ENCODE measurements at regions not wholly inside any gene's neighbourhood (a gene's known extent, or its start where the extent isn't known, plus 50 kb on each side); places are given as distances from the start of the nearest gene placed in this dataset.

DNA sequence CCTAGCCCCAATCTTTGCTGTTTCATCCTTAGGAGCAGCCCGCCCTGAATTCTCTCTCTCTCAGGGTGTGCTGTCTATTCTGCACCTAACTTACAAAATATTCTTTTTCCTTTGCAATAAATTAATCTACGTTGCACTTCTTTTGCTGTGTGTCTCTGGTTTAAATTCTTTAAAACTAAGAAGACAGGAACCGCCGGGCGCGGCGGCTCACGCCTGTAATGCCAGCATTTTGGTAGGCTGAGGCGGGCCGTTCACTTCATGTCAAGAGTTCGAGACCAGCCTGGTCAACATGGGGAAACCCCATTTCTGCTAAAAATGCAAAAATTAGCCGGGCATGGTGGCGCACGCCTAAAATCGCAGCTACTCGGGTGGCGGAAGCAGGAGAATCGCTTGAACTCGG lies 148.5 kb upstream of the PRSS16 start:
- TF ChIP-seq, protein P1, sequence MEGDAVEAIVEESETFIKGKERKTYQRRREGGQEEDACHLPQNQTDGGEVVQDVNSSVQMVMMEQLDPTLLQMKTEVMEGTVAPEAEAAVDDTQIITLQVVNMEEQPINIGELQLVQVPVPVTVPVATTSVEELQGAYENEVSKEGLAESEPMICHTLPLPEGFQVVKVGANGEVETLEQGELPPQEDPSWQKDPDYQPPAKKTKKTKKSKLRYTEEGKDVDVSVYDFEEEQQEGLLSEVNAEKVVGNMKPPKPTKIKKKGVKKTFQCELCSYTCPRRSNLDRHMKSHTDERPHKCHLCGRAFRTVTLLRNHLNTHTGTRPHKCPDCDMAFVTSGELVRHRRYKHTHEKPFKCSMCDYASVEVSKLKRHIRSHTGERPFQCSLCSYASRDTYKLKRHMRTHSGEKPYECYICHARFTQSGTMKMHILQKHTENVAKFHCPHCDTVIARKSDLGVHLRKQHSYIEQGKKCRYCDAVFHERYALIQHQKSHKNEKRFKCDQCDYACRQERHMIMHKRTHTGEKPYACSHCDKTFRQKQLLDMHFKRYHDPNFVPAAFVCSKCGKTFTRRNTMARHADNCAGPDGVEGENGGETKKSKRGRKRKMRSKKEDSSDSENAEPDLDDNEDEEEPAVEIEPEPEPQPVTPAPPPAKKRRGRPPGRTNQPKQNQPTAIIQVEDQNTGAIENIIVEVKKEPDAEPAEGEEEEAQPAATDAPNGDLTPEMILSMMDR (IDR thresholded peaks at IDR 0.05; ENCODE audit: unreplicated experiment), result no peak
- H3K4me3 Mint-ChIP-seq, result no peak overlapping the region
- H3K27ac Mint-ChIP-seq, result no peak overlapping the region
- no peak for DNase-seq (ENCODE audit: low spot score in 2 of 2, unreplicated experiment in 2 of 2)
- H3K9me3 Mint-ChIP-seq, result peaks cover 3% of the 10 kb centered on the region
- peaks cover 49% of the 10 kb centered on the region for H3K27me3 Mint-ChIP-seq (ENCODE audit: low read depth)
- H3K4me1 Mint-ChIP-seq, result peaks cover 7% of the 10 kb centered on the region
- H3K36me3 Mint-ChIP-seq, result no peaks in the 10 kb centered on the region

DNA sequence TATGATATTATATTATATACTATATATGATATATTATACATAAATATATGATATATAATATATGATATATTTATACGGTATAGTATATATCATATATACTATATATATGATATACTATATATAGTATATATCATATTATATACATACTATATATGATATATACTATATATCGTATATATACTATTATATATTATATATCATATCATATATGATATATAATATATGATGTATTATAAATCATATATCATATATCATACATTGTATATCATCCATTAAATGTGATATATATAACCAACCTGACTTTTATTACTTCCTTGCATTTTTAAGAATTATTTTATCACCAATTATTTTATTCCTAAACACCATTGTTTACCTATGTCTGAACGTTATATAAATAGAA lies 146.6 kb upstream of the PRSS16 start:
- Mint-ChIP-seq H3K4me3 (no peak overlapping the region), H3K27ac (no peak overlapping the region), H3K4me1 (peaks cover 7% of the 10 kb centered on the region), H3K27me3 (ENCODE audit: low read depth) (peaks cover 34% of the 10 kb centered on the region), H3K36me3 (no peaks in the 10 kb centered on the region), H3K9me3 (peaks cover 3% of the 10 kb centered on the region)
- DNase-seq (ENCODE audit: low spot score in 2 of 2, unreplicated experiment in 2 of 2), result no peak
- TF ChIP-seq, protein P1 (IDR thresholded peaks at IDR 0.05; ENCODE audit: unreplicated experiment), result no peak

DNA sequence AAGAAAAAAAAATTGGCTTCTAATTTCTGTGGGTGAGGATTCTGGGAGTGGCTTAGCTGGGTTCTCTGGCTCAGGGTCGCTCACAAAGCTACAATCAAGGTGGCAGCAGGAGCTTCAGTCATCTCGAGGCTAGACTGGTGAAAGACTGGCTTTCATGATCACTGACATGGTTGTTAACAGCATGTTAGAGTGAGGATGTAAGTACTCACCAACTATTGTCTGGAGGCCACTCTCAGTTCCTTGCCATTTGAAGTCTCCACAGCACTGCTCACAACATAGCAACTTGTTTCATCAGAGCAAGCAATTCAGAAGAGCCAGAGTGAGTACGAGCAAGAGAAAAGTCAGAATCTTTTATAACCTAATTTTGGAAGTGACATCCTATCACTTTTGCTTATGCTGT lies 145.7 kb upstream of the PRSS16 start:
- H3K27ac Mint-ChIP-seq, result no peak overlapping the region
- no peak overlapping the region for H3K4me3 Mint-ChIP-seq
- peaks cover 3% of the 10 kb centered on the region for H3K9me3 Mint-ChIP-seq
- TF ChIP-seq, protein P1 (IDR thresholded peaks at IDR 0.05; ENCODE audit: unreplicated experiment), result no peak
- no peak for DNase-seq (ENCODE audit: low spot score in 2 of 2, unreplicated experiment in 2 of 2)
- H3K27me3 Mint-ChIP-seq (ENCODE audit: low read depth), result peaks cover 27% of the 10 kb centered on the region
- H3K36me3 Mint-ChIP-seq, result no peaks in the 10 kb centered on the region
- peaks cover 5% of the 10 kb centered on the region for H3K4me1 Mint-ChIP-seq

DNA sequence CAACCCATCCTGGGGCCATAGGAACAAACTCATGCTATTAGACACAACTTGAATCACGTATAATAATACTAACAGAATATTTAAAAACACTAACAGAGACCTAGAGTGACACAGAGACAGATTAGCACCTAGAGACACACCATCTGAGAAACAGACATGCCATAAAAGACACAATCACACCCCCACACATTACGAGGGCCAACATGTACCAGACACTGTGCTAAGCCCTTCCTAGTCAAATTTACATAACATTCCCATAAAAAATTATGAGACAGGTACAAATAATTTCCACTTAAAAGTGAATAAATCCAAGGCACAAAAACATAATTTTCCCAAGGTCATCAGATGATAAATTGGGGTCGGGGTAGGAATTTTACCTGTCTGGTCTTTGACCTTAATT lies 141.1 kb upstream of the PRSS16 start:
- TF ChIP-seq, protein P1 (IDR thresholded peaks at IDR 0.05; ENCODE audit: unreplicated experiment), result no peak
- peaks cover 5% of the 10 kb centered on the region for H3K9me3 Mint-ChIP-seq
- no peaks in the 10 kb centered on the region for H3K4me1 Mint-ChIP-seq
- DNase-seq (ENCODE audit: low spot score in 2 of 2, unreplicated experiment in 2 of 2), result no peak
- H3K4me3 Mint-ChIP-seq, result no peak overlapping the region
- H3K27me3 Mint-ChIP-seq (ENCODE audit: low read depth), result peaks cover 11% of the 10 kb centered on the region
- no peaks in the 10 kb centered on the region for H3K36me3 Mint-ChIP-seq
- no peak overlapping the region for H3K27ac Mint-ChIP-seq

DNA sequence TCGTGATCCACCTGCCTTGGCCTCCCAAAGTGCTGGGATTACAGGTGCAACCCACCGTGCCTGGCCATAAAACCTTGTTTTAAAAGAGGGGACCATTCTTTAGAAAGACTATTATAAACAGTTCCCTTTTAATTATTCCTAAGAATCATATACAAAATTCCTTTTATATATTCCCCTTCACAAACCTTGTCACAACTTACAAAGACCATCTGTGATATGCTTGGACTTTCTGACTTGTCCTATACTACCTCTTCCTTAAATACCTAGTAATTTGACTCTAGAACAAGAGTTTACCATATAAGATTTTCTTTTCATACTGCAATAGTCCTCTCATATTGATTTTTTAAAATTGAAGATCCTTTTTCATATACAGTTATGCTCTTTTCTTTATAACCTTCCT lies 135.8 kb upstream of the PRSS16 start:
- H3K27ac Mint-ChIP-seq, result no peak overlapping the region
- TF ChIP-seq, protein P1 (IDR thresholded peaks at IDR 0.05; ENCODE audit: unreplicated experiment), result no peak
- DNase-seq (ENCODE audit: low spot score in 2 of 2, unreplicated experiment in 2 of 2), result no peak
- H3K36me3 Mint-ChIP-seq, result no peaks in the 10 kb centered on the region
- no peak overlapping the region for H3K4me3 Mint-ChIP-seq
- H3K4me1 Mint-ChIP-seq, result no peaks in the 10 kb centered on the region
- H3K9me3 Mint-ChIP-seq, result peaks cover 29% of the 10 kb centered on the region
- peaks cover 3% of the 10 kb centered on the region for H3K27me3 Mint-ChIP-seq (ENCODE audit: low read depth)

DNA sequence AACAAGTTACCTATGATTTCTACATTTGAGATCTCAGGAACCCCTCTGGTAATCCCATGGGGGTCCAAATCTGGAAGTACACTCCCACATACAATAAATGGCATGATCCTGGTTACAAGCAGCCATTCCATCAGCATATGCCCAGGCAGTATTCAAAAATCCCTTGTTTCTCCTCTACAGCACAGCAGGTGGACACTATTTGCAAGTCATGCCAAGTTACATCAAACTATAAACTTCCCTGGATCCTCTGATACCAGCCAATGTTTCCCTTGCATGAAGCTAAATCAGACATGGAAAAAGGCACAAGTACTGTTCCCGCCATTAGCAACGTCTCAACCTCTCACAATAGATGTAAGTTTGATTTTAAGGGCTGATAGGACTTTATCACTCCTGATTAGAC lies 134.5 kb upstream of the PRSS16 start:
- H3K36me3 Mint-ChIP-seq, result no peaks in the 10 kb centered on the region
- no peak for DNase-seq (ENCODE audit: low spot score in 2 of 2, unreplicated experiment in 2 of 2)
- no peak overlapping the region for H3K4me3 Mint-ChIP-seq
- H3K27me3 Mint-ChIP-seq (ENCODE audit: low read depth), result peaks cover 2% of the 10 kb centered on the region
- H3K4me1 Mint-ChIP-seq, result no peaks in the 10 kb centered on the region
- TF ChIP-seq, protein P1 (IDR thresholded peaks at IDR 0.05; ENCODE audit: unreplicated experiment), result no peak
- H3K27ac Mint-ChIP-seq, result no peak overlapping the region
- H3K9me3 Mint-ChIP-seq, result peaks cover 29% of the 10 kb centered on the region
